Stimulated activated naive CD8-positive, alpha-beta T cell treated with anti-CD3 and anti-CD28 coated beads, Interleukin-15, Interleukin-2, amounts not matched to agents 100 U/mL and 50 U/mL, for 24 hours (primary cell): ENCODE measurements at regions not wholly inside any gene's neighbourhood (a gene's known extent, or its start where the extent isn't known, plus 50 kb on each side); places are given as distances from the start of the nearest gene placed in this dataset.

Source experiments
- ATAC-seq: fragments of 150-1000 bp; cut with Tn5 transposase; one replicate; pipeline ENCODE4 v1.10.0; 2021
- DNase-seq: peaks from one replicate; pipeline ENCODE4 v3.0.0; 2021

DNA sequence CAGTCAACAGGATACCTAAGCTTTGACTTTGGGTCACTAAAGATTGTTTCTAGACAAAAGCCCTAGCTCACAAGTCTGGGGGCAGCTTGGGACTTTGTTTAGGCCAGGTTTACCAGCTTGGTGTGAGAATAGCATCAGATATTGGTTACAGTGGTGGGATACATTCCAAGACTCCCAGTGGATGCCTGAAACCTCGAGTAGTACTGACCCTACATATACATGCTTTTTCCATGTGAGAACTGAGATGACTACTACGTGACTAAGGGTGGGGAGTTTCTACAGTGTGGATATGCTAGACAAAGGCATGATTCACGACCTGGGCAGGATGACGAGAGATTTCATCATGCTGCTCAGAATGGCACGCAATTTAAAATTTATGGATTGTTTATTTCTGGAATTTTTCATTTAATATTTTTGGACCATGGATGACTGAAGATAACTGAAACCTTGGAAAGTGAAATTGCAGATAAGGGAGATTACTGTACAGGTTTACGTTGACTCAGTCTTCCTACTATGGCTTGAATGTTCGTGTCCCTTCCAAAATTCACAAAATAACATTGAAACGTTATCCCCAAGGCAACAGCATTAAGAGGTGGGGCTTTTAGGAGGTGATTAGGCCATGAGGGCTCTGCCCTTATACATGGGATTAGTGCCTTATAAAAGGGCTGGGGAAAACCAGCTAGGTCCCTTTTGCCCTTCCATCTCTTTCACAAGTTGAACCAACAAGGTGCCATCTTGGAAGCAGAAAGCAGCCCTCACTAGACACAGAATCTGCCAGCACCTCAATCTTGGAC is 50.2 kb upstream of the CTAGE1 start:
- DNase-seq: no peak
- ATAC-seq: no peak

DNA sequence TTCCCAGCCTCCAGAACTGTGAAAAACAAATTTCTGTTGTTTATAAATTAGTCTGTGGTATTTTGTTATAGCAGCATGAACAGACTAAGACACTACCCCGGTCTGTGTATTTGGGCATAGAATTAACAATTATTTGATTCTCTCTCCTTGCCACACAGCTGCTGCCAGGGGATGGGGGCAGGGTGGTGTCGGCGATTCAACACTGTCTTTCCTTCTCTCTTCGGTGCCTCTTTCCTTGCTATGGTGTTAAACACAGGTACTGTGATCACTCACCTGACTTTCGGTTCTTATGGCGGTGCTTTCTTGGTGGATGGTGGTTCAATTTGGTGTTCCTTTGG is 50.8 kb upstream of the CTAGE1 start:
- no peak for ATAC-seq
- no peak for DNase-seq

DNA sequence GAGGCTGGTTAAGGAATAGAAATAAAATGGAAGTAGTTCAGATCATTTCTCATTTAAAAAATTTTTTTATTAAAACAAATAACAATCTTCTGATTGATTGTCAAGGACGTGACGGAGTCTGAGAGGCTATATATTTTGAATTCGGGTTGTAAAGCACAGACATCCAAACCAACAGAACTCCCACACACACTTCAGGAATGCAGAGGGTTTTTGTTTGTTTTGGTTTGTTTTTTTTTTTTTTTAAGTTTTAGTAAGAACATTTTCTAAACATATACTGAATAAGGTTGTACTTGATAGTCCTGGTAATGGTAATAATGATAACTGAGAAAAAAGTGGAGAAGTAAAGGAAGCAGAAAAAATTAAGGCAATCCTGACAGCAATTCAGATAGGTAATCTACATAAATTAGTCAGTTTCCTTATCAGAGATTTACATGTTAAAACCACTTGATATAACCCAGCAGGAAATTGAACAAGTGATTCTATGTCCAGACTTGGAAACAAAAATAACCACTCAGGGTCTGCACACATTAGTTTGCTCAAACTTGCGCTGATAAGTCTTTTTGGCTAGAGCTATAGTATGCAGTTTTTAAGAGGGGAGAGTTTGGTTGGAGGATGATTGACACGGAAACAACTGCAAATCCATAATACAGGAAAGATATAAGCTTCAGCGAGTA is 51.5 kb upstream of the CTAGE1 start:
- DNase-seq (no peak), ATAC-seq (no peak)

DNA sequence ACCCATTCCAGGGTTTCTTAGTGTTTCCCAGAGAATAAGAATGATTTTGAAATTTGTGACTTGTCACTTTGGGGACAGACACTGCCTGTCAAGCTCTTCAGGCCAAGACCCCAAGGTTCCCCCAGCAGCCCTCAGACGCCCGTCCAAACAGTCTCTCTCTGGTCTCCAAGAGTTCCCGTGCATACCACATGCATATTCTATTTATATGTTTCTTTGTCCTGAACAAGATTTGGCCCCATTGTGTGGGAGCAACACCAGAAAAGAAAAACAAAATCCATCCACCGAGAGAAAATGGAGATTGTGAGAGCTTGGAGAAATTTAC is 52.2 kb upstream of the CTAGE1 start:
- DNase-seq (no peak), ATAC-seq (no peak)

DNA sequence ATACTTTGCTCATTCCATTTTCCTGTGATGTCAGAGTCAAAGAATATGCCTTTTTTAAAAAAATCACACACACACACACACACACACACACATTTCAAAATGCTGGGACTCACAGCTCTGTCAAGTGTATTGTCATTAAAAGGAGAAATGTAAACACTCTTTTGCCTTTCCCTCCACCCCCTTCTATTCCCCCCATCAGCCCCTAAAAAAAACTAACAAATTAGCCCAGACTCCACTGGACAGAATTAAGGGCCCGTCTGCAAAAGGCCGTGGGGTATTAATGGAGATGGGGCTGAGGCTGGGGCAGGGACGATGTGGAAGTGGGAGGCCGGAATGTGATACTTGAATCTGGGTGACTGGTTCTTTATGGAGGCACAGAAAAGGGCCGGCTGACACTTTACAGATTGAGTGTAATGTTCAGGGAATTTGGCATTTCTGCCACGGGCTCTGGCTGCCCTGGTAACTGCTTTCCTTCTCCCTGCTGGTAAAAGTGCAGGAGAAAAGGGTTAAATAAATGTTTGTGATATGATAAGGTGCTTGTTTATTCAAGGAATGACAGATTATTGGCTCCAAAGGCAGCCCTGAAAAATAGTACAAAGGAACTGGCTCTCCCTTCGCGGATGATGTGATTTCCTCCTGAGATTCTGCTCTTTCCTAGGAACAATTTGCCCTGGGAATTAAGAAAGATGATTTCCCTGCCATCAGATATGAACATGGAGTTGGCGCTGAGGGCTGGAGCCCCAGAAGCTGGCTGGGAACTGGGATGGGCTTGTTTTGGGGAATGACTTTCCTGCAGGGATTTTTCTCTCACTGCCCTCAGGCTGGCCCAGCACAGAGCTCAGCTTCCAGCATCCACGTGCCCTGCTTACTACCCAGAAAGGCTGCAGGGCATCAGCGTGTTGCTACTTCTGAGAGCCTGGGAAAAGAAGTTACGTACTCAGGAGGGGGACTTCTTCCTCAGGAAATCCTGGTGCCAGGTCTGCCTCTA is 52.8 kb upstream of the CTAGE1 start:
- ATAC-seq: no peak
- DNase-seq: no peak

DNA sequence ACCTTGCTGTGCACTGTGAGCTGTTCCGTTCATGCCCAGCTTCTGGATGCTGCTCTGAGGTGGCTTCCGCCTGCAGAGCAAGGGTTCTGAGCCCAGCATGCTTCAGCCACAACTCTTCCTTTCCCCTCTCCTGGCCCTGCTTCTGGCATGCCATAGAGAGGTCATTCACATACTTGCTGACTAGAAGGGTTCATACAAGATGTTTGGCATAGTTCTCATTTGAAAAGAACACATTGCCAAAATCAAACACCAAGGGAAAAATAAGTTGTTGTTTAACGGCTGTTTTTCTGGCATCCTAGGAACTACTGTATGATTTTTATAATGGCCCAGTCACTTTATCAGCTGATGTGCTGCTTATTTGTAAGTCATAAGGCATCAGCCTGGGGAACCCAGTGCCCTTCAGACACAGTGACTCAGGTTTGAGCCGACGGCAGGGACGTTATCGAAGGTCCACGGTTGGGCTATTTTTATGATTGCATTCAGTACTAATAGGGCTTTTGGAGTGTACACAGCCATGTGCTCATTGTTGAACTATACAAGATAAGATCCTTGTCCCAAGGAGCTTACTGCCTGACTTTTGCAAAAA is 53.9 kb upstream of the CTAGE1 start:
- no peak for DNase-seq
- no peak for ATAC-seq

DNA sequence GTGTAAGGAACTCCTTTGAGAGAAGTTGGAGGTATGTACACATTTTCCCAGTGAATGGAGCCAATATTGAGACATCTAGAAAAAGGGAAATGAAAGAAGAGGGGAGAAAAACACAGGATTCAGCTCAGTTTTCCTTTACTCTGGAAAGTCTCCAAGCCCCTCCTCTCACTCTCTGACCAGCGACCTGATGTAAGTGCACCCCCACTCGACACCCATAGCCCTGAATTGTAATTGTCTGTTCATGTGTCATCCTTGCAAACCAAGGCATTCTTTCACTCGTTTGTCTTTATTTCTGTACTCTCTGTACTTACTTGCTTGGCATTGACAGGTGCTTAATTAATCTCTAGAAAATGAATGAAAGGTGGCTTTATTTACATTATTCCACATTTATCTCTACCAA is 55.7 kb upstream of the CTAGE1 start:
- ATAC-seq (no peak), DNase-seq (no peak)

DNA sequence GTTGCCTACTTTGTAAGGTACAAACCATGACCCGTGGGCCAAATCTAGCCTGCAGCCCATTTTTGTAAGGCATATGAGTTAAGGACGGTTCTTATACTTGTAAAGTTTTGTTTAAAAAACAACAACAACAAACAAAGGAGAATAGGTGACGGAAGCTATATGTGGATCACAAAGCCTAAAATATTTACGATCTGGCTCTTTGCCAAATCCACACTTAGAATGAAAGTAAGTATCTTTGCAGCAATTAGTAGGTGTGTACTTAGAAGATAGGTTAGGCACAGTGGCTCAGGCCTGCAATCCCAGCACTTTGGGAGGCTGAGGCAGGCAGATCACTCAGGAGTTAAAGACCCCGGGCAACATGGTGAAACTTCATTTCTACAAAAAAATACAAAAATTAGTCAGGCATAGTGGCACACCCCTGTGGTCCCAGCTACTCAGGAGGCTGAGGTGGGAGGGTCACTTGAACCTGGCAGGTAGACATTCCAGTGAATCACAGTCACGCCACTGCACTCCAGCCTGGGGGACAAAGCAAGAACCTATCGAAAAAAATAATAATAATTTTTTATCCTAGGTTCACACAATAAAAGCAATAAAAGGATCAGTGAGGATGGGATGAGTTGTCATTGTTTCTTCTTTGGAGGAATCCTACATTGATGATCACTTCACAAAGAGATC is 57.8 kb upstream of the CTAGE1 start:
- DNase-seq (no peak), ATAC-seq (no peak)

DNA sequence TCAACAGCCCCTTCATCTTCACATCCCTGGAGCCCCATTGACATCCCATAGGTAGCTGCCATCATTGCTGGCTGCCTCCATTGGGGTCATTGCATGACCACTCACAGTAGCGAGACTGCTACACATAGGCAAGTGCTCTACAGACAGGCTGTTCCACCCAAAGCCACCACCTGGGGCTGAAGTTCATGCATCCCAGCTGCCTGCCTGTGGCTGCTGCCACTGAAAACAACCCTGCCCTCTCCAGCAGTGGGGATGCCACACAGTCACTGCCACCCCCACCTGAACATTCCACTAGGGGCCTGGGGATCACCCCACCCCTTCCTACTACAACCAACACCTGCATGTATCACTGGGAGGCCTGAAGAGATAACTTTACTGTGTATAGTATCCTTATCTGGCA is 59.5 kb upstream of the CTAGE1 start:
- ATAC-seq (peak; percentile 23), DNase-seq (no peak)

DNA sequence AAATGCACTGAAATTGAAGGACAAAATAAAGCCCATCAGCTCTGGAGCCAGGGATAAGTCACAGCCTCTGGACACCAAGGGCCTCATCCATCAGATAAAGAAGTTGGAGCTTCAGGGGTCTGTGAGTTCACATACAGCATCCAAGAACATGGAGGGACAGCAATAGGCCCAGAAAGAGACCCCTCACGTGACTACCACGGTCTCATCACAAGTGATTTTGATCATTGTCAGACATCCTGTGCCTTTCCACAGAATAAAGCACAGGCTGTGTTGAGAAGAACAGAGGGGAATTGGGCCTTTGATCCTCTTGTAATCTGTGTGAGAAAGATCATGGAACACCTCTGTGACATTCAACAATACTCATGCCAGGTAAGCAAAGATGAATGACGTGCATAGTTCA is 65.2 kb upstream of the CTAGE1 start:
- no peak for ATAC-seq
- DNase-seq: no peak

DNA sequence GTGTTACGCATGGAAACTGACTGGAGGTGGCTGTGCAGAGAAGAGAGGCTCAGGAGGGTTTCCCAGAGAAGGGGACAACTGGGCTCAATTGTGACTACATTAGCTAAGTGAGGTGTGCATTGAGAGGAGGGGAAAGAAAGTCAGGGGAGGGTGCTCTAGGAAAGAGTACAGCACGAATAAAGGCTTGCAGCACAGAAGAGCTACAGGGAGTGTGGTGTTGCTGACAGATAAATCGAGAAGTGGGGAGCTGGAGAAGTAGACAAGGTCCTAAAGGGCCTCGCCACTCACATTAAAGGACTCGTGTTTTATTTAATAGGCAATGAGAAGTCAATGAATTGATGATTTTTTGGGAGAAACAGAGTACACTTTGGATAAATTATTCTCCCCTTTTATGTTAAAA is 65.7 kb upstream of the CTAGE1 start:
- ATAC-seq (no peak), DNase-seq (no peak)

DNA sequence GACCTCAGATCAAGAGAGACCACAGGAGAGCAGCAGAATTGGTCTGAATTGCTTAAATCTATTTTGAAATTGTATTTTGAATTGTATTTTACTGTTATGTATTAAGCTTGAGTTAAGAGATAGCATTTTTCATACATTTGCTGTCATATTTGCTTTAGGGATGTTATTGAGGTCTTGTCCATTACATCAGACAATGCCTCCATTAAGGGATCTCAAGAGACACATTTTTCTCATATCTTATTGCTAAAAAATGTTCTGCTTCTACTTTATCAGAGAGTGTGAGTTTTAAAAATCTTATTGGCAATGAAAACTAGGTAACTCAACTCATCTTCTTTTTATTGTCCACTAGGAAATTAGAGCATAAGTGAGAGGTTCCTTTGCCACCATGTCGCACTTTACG is 66.8 kb upstream of the CTAGE1 start:
- no peak for DNase-seq

DNA sequence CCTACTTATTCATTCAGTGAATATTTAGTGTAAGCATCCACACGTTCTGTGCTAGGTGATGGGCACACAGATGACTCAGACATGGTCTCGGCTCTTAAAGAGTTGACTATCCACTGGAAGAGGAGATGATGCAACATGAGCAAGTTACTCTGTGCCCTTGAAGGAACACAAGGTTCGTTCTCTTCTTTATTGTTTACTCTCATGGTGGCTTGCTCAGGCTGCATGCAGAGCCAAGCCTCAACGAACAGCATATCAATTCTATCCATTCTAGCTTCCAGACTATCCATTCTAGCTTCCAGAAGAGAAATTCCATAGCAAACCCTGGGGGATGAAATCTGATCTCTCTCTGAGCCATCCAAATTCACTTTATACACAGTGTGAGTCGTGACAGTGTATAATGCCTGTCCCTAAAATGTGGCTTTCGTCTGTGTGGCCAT is 68.1 kb upstream of the CTAGE1 start:
- no peak for DNase-seq
- no peak for ATAC-seq

More for the DNA sequence above, 66.8 kb upstream of the CTAGE1 start:
- ATAC-seq: no peak

DNA sequence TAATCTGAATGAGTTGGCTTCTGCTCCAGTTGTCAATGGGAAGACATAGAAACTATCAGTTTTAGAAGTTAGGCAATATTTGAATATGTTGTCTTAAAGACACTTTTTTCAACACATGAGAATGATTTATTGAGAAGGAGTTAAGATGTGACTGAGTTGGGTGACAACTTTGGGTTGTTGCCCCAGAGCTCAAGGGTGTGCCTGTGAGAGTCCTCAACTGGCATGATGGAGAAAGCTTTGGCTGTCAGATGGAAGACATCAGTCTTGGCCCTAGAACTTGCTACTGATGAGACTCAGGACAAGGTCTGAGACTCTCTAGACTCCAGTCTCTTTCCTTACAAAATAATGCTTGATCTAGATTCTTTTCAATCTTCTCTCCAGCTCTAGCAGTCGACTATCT is 69.0 kb upstream of the CTAGE1 start:
- DNase-seq: no peak
- ATAC-seq: no peak

DNA sequence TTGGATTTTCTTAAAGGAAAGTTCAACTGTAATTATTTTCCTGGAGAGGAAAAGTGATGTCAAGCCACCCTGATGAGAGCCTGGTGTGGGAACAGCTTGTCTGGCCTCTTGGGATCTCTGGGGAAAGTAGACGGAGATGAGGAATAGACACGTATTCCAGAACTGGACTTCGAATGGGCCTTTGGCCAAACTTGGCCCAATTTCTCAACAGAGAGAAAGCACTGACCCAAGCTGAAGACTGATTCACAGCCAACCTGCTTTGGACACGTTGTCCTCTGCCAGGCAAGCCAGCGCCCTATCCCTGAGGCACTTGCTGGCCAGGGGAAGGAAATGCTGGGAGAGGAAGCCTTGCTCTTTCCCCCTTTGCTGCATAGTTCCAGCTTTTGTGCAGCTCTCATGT is 70.8 kb upstream of the CTAGE1 start:
- ATAC-seq (no peak), DNase-seq (no peak)

DNA sequence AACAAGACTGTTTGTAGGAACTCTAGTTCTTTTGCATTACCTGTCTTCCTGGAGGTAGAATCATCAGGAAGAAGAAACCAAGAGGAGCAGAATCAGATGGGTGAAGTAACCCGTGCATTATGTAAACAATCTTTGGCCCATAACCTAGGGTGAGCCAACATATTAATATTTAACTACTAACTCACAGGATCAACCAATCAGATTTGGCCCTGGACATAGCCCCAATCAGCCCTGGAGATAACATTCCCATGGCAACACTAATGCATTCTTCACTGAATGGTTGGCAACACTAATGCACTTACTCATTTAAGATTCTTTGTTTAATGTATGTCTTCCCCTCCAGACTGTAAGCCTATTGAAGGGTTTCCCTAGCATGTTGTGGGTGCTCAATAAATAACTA is 72.0 kb upstream of the CTAGE1 start:
- no peak for ATAC-seq
- no peak for DNase-seq

DNA sequence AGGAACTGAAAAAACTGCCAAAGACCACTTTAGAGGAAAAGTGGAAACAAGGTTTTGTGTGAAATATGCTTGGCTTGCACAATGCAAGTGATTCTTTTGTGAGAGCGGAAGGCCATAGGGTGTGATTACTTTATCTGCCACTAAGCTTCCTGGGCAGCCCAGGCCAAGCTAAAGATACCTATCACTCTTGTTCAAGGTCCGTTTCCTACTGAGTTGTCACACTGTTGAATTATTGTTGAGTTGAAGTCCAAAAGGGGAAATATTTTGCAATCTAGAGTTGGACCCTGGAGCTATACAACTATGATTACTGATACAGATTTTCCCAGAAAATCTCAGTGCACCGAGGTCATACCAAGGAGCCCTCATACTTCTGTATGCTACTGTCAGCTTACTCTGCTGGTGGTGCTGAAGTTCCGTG is 72.7 kb upstream of the CTAGE1 start:
- DNase-seq (no peak), ATAC-seq (no peak)

DNA sequence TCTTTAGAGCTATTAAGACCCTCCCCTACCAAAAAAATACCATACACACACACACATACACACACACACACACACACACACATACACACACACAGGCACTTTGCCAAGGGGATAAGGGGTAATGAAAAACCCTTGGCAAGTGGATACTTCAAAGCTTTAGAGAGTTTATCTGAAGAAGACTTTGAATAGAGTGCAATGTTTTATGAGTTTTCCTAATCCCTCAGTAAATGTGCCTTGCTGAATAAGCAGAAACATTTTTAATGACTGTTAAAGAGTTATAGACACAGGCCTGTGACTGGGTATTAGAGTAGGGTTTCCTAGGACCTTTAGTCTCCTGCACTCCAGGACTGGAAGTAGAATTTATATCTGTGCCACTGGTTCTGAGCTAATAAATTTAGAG is 75.5 kb upstream of the CTAGE1 start:
- DNase-seq (no peak), ATAC-seq (no peak)

DNA sequence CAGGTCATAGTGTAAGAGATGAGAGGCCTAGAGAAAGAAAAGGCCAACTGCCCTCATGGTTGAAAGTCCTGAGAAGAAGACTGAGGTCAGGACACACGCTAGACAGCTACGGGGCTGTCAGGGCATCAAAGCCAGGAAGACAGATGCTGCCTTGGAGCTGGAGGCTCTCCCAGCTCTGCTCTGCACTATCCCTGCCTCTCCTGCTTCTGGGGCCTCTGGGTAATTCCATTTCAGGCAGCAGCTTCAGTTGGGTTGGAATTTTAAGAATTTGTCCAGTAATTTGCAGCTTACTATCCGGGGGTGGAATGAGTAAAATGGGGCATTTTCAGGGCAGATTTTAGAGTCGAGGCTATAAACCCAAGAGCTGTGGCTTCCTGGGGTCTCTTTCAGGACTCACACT is 76.2 kb upstream of the CTAGE1 start:
- no peak for DNase-seq

DNA sequence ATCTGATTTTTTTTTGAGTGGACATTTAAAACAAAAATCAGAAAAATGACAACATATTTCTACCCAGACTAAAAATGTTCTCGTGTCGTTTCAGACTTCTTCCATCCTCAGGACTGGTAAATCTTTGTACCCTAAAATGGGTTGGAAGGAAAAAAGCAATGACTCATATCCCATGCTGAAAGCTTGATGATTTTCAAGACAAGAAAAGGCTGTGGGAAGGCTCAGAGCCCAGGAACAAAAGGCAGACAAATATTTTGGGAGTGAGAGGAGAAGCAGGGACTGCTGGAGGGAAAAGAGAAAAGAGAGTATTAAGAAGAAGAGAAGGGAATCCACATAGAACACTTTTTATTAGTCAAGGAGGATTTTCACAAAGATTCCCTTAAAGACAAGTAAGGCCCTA is 77.1 kb upstream of the CTAGE1 start:
- DNase-seq (no peak), ATAC-seq (no peak)

More for the DNA sequence above, 76.2 kb upstream of the CTAGE1 start:
- no peak for ATAC-seq

DNA sequence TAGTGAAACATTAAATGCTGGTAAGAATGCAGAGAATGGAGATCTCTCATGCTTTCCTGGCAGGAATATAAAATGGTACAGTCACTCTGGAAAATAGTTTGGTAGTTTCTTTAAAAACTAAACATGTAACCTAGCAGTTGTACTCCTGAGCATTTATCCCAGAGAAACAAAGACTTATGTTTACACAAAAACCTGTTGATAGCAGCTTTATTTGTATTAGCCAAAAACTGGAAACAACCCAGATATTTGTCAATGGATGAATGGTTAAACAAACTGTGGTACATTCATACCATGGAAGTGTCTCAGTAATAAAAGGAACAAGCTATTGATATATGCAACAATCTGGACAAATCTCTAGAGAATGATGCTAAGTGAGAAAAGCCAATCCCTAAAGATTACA is 81.7 kb upstream of the CTAGE1 start:
- no peak for ATAC-seq

DNA sequence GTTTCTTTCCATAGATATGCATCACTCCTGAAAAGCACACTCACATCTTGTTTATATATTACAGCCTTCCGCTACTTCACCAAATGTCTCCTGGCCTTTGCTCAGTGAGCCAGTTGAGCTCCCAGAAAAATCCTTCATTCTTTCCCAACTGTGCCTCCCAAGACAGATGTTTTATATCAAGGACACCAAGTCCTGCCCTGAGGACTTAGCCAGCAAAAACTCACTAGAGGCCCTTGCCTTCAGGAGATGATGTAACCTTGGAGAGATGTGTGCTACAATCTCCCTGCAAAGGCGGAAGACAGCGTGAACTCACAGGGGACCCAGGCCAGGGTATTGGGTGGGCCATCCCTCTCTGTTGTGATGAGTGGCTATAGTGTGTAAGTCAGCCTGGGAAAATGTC is 86.1 kb upstream of the CTAGE1 start:
- ATAC-seq (no peak), DNase-seq (no peak)

More for the DNA sequence above, 81.7 kb upstream of the CTAGE1 start:
- DNase-seq: no peak
